Fibroblast of mammary gland (primary cell): ENCODE measurements at regions not wholly inside any gene's neighbourhood (a gene's known extent, or its start where the extent isn't known, plus 50 kb on each side); places are given as distances from the start of the nearest gene placed in this dataset.

Source experiments
- DNase-seq: peaks from one replicate; pipeline ENCODE4 v3.0.0-alpha.2; 2010; ENCODE audit warnings: low read depth
- H3K4me3 ChIP-seq: 2 replicates; pipeline ENCODE4 v1.5.1; 2011; ENCODE audit warnings: low read depth, mild to moderate bottlenecking, low read length, moderate library complexity; ENCODE audit not compliant: control insufficient read depth
- CTCF ChIP-seq: conservative IDR thresholded peaks from 2 replicates; pipeline ENCODE4 v1.5.1; 2011; ENCODE audit warnings: low read depth, low read length, inconsistent platforms; ENCODE audit not compliant: control insufficient read depth, insufficient read depth

DNA sequence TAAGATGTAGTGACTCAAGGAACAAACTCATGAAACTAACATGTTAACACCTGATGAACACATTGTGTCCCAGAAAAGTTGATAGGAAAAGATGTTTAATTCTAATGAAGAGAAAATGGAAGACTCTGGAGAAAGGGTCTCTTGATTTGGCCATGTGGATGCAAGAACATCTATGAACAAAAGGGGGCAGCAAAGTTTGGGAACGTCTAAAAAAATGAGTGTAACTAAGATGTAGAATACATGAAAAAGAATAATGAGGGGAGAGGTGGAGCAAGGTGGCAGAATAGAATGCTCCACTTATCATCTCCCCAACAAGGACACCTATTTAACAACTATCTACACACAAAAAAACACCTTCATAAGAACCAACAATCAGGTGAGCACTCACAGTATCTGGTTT, 805.1 kb downstream of the TNS3 start:
- H3K4me3 ChIP-seq: no peak overlapping the region
- DNase-seq: peak; percentile 60
- peak; percentile 64 for TF ChIP-seq CTCF

- no peak overlapping the region for H3K4me3 ChIP-seq
- no peak for TF ChIP-seq CTCF
- no peak for DNase-seq
These were observed 806.1 kb downstream of the TNS3 start for GRCh38 chr7:46775776-46776175.

DNA sequence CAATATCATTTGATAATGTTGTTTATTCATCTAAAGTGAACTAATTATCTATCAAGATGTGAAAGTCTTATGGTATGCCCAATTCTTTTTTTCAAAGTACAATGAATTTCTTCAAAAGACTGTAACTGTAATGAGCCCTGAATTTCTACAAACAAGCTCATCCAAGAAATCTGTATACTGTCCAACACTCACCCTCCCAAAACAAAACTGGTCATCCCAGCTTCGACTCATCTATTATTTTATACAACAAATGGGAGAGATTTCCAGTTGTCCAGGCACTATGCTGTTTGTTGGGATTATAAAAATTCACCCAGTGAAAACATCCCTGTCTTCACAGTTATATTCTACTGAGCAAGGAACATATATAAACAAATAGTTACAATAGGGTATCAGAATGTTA, 806.9 kb downstream of the TNS3 start:
- peak; percentile 33 for DNase-seq
- TF ChIP-seq CTCF: no peak
- no peak overlapping the region for H3K4me3 ChIP-seq

DNA sequence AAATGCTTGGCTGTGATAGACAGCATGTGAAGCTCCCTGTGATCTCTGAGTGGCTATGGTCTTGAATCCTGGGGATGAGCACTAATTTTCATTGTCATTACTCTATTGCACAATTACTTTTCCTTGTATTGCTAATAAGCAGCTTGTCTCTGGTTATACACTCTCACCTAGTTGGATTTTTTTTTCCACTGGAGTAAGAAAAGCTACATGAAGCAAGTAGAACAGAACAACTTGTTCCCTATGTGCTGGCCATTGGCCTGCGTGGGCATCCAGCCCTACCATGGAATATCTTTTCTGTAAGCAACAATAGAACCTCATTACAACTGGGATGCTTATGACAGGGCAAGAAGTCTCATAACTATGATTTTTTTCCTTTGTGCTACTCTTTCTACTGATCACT, 807.4 kb downstream of the TNS3 start:
- peak; percentile 71 for DNase-seq
- TF ChIP-seq CTCF: no peak
- H3K4me3 ChIP-seq: no peak overlapping the region

- DNase-seq: no peak
- H3K4me3 ChIP-seq: no peak overlapping the region
- no peak for TF ChIP-seq CTCF
These were observed 809.1 kb downstream of the TNS3 start for GRCh38 chr7:46772776-46773175.

DNA sequence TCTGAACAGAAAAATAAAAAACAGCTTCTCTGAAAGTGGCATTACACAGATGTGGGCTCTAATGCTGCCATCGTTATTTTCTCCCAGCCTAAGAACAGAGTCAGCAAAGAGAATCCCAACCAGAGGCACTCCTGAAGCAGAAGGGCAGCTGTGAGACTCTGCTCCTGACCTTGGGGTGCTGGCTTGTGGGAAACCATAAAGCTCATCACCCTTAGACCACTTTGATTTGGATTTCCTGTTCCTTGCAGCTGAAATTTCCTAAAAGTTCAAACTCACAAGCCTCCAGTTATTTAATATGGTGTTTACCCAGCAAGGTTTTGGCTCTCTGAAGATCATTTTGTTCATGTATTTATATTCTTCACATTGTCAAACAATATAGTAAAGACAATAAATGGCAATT, 814.8 kb downstream of the TNS3 start:
- DNase-seq: no peak
- no peak for TF ChIP-seq CTCF
- no peak overlapping the region for H3K4me3 ChIP-seq
